Muscle layer of colon (tissue), 2 donors: ENCODE measurements at regions not wholly inside any gene's neighbourhood (a gene's known extent, or its start where the extent isn't known, plus 50 kb on each side); places are given as distances from the start of the nearest gene placed in this dataset.

Experiments used
- H3K27ac ChIP-seq: one replicate; pipeline ENCODE4 v1.7.0; 2013; ENCODE audit warnings: low read depth, mild to moderate bottlenecking, low read length, moderate library complexity
- H3K27me3 ChIP-seq, 2 donors: one replicate each; pipeline ENCODE4 v1.7.0; 2013; ENCODE audit warnings: low read length in 2 of 2, mild to moderate bottlenecking in 2 of 2; ENCODE audit not compliant: insufficient read depth in 2 of 2, control insufficient read depth in 1 of 2
- H3K36me3 ChIP-seq: one replicate; pipeline ENCODE4 v1.7.0; 2013; ENCODE audit warnings: mild to moderate bottlenecking, low read length; ENCODE audit not compliant: insufficient read depth
- H3K4me1 ChIP-seq: one replicate; pipeline ENCODE4 v1.7.0; 2013; ENCODE audit warnings: mild to moderate bottlenecking, low read length; ENCODE audit not compliant: insufficient read depth
- H3K4me3 ChIP-seq, 2 donors: one replicate each; pipeline ENCODE4 v1.7.0; 2013; ENCODE audit warnings: low read length in 2 of 2, low read depth in 1 of 2, mild to moderate bottlenecking in 1 of 2, moderate library complexity in 1 of 2
- H3K9ac ChIP-seq: one replicate; pipeline ENCODE4 v1.7.0; 2013; ENCODE audit warnings: low read length
- H3K9me3 ChIP-seq: one replicate; pipeline ENCODE4 v1.7.0; 2013; ENCODE audit warnings: mild to moderate bottlenecking, low read length
- donor health status: abdominal sarcoma.
- donor health status: Adenocarcinoma of cecum.

GRCh38 chr12:92987362-92987761 lies 58.3 kb upstream of the EEA1 start:
- no peak overlapping the region for H3K4me3 ChIP-seq
- no peak overlapping the region for H3K9ac ChIP-seq
- H3K4me1 ChIP-seq: peaks cover 6% of the 10 kb centered on the region
- no peaks in the 10 kb centered on the region for H3K27me3 ChIP-seq
- H3K9me3 ChIP-seq: no peaks in the 10 kb centered on the region
- H3K27ac ChIP-seq: no peak overlapping the region
- H3K36me3 ChIP-seq: no peaks in the 10 kb centered on the region

DNA sequence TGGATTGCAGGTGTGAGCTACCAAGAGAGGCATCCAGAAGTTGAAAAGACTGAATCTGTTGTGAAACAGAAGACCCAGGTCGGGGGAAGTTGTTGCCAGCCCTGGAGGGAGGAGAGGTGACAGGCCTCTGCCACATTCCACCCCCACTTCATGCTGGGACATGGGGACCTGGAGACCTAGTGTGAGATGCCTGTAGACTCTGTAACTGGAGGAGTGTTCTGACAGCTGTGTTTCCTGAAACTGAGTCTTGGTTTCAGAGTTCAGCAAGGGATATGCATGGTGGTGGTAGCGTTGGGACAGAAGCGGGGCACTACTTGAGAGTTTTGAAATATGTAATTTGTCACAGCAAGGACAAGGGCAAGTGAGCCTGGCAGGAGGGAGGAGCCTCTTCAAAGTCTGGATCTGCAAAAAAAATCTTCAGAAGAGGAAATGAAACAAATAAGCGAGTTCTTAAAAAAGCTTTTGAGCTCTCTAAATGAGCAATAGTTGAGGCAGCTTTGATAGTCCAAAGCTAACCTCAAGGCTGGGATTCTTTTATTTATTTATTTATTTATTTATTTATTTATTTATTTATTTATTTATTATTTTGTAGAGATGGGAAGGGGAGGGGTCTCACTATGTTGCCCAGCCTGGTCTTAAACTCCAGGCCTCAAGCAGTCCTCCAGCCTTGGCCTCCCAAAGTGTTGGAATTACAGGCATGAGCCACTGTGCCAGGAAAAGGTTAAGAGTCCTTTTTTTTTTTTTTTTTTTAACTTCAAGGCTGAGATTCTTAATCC lies 58.9 kb upstream of the EEA1 start:
- Histone ChIP-seq H3K9me3 (no peaks in the 10 kb centered on the region), H3K9ac (no peak overlapping the region), H3K27me3 (no peaks in the 10 kb centered on the region), H3K36me3 (no peaks in the 10 kb centered on the region), H3K4me1 (peaks cover 6% of the 10 kb centered on the region), H3K27ac (no peak overlapping the region), H3K4me3 (no peak overlapping the region)

- H3K9me3 ChIP-seq: no peaks in the 10 kb centered on the region
- no peak overlapping the region for H3K9ac ChIP-seq
- H3K4me3 ChIP-seq: no peak overlapping the region
- H3K36me3 ChIP-seq: no peaks in the 10 kb centered on the region
- H3K27ac ChIP-seq: no peak overlapping the region
- peaks cover 6% of the 10 kb centered on the region for H3K4me1 ChIP-seq
- no peaks in the 10 kb centered on the region for H3K27me3 ChIP-seq
Measured at GRCh38 chr12:92988622-92989130, 59.6 kb upstream of the EEA1 start.

DNA sequence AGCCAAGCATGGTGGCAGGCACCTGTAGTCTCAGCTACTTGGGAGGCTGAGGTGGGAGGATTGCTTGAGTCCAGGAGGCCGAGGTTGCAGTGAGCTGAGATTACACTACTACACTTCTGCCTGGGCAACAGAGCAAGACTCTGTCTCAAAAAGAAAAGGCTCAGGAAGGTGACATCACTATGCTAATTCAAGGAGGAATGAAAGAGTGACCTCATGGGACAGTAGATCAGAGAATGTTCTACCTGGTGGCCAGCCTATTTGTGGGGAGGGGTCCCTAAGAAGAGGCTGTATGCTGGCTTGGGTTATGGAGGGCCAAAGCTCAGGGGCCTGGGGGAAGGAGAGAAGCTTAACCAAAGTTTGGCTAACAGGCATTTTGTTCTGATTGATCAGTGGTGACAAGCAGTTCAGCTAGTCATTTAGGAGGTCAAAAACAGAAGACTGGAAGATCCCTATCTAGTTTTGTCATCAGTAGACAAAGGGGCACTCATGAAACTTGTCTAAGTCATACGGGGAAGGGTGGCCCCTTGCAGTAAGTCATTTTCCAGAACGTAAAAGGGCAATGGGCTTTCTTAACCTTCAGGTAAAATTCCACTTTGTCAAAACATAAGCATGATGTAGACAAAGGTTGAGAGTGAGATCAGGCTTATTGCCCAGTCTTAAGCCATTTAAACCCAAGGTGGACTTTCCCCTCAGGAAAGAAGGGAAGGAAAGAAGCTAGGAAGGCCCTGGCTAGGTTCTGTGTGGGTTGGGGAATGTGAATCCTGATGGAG lies 60.8 kb upstream of the EEA1 start:
- no peaks in the 10 kb centered on the region for H3K27me3 ChIP-seq
- no peak overlapping the region for H3K9ac ChIP-seq
- H3K4me3 ChIP-seq: no peak overlapping the region
- no peaks in the 10 kb centered on the region for H3K9me3 ChIP-seq
- no peak overlapping the region for H3K27ac ChIP-seq
- no peaks in the 10 kb centered on the region for H3K36me3 ChIP-seq
- peaks cover 6% of the 10 kb centered on the region for H3K4me1 ChIP-seq

GRCh38 chr12:92991134-92991533 lies 62.0 kb upstream of the EEA1 start:
- no peaks in the 10 kb centered on the region for H3K27me3 ChIP-seq
- H3K27ac ChIP-seq: no peak overlapping the region
- peaks cover 6% of the 10 kb centered on the region for H3K4me1 ChIP-seq
- H3K4me3 ChIP-seq: no peak overlapping the region
- no peak overlapping the region for H3K9ac ChIP-seq
- H3K36me3 ChIP-seq: no peaks in the 10 kb centered on the region
- no peaks in the 10 kb centered on the region for H3K9me3 ChIP-seq

DNA sequence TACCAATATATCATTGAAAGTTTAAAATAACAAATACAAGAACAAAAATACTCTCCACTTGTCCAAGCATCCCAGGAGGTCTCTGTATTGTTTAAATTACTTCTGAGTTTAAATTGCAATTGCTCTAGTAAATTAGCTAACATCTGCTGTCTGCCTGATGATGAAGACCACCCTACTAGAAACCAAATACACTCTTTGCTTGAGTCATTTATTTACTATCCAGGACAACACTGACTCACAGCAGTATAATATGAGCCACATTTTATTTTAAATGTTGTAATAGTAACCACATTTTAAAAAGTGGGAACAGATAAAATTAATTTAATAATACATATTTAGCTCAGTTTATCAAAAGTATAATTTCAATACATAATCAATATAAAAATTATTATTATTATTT lies 62.9 kb upstream of the EEA1 start:
- no peaks in the 10 kb centered on the region for H3K27me3 ChIP-seq
- H3K9me3 ChIP-seq: no peaks in the 10 kb centered on the region
- H3K27ac ChIP-seq: no peak overlapping the region
- no peak overlapping the region for H3K4me3 ChIP-seq
- no peak overlapping the region for H3K9ac ChIP-seq
- H3K4me1 ChIP-seq: peaks cover 6% of the 10 kb centered on the region
- no peaks in the 10 kb centered on the region for H3K36me3 ChIP-seq

DNA sequence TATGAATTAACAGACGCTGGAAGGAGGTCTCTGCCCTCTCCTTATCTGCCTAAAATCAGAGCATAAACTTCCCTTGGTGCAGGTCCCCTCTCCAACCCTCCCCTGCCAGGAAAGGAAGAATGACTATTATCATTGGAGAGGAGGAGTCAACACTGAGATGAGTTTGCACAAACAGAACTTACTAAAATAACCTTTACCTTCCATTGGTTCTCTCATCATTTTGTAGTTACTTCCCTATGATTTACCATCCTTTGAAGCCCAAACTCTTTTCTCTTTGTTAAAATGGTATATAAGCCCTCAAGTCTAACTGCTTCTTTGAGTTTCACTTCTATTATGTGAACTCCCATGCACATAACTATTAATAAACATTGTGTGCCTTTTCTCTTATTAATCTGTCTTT lies 64.2 kb upstream of the EEA1 start:
- Histone ChIP-seq H3K27ac (no peak overlapping the region), H3K4me3 (no peak overlapping the region), H3K27me3 (no peaks in the 10 kb centered on the region), H3K4me1 (no peaks in the 10 kb centered on the region), H3K36me3 (no peaks in the 10 kb centered on the region), H3K9ac (no peak overlapping the region), H3K9me3 (no peaks in the 10 kb centered on the region)

DNA sequence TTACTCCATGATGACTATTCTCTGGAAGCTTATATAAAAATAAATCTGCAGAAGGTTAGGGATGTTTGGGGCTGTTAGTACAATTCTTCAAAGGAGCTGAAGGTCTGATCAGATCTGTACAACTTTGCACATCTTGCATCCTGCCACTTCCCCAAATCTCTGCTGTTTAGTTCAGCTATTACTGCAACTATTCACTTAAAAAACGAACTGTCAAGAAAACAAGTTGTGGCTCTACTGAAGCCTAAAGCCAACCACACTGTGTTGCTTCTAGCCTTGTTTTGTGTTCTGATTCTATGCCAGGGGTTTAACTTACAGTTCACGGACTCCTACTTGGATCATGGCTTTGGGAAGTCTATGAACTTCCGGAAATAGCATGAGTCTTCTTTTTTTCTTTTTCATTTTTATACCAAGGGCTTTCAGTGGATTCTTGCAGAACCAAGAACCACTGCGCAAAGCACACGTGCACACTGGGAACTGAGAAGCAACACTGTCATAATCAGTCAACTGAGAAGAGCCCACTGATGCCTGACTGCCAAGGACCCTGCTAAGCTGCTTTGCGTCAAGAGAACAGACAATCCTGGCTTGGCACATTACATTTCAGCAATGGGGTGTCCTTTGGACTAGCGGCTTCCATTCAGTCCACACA lies 66.3 kb upstream of the EEA1 start:
- H3K4me3 ChIP-seq: no peak overlapping the region
- no peaks in the 10 kb centered on the region for H3K9me3 ChIP-seq
- H3K27ac ChIP-seq: no peak overlapping the region
- H3K4me1 ChIP-seq: no peaks in the 10 kb centered on the region
- H3K9ac ChIP-seq: no peak overlapping the region
- H3K27me3 ChIP-seq: no peaks in the 10 kb centered on the region
- H3K36me3 ChIP-seq: no peaks in the 10 kb centered on the region

DNA sequence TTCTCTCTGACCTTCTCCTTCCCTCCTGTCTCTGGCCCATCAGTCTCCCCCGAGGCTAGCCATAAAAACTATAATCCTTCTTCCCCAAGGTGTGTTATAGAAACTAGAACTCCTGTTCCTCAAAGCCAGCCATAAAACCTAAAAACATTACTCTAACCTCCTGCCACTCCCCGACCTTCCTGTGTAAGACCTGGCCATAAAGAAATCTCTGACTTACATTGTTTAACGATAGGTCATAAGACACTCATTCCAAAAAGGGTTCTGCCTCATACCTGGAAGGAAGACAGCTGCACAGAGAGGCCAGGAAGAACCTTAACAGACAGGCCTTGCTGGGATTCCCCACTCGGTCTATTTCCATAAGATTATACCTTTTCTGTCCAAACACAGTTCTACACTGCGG lies 70.9 kb upstream of the EEA1 start:
- no peaks in the 10 kb centered on the region for H3K9me3 ChIP-seq
- H3K27ac ChIP-seq: no peak overlapping the region
- H3K27me3 ChIP-seq: no peaks in the 10 kb centered on the region
- no peaks in the 10 kb centered on the region for H3K36me3 ChIP-seq
- no peak overlapping the region for H3K4me3 ChIP-seq
- H3K4me1 ChIP-seq: no peaks in the 10 kb centered on the region
- no peak overlapping the region for H3K9ac ChIP-seq

DNA sequence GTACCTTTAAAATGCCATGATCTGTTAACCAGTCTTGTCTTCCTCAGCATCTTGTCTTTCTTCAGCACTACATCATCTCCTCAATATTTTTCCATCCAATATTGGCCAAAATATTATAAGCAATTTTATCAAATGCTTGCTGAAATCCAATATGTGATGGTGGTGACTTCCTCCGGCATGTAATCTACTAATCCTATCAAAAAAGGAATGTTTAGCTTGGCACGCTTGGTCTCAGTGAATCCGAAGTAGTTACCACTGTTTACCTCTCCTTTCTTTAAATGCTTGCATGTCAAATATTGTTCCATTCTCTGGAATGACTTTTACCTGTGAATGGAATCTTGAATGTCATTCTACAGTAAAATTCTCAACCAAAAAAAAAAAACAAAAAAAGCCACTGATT lies 72.3 kb upstream of the EEA1 start:
- H3K4me3 ChIP-seq: no peak overlapping the region
- H3K36me3 ChIP-seq: no peaks in the 10 kb centered on the region
- H3K9ac ChIP-seq: no peak overlapping the region
- H3K4me1 ChIP-seq: no peaks in the 10 kb centered on the region
- H3K9me3 ChIP-seq: no peaks in the 10 kb centered on the region
- no peaks in the 10 kb centered on the region for H3K27me3 ChIP-seq
- H3K27ac ChIP-seq: no peak overlapping the region

GRCh38 chr12:93002293-93003054 lies 73.4 kb upstream of the EEA1 start:
- H3K27ac ChIP-seq: no peak overlapping the region
- no peaks in the 10 kb centered on the region for H3K9me3 ChIP-seq
- no peak overlapping the region for H3K9ac ChIP-seq
- no peaks in the 10 kb centered on the region for H3K27me3 ChIP-seq
- H3K4me1 ChIP-seq: no peaks in the 10 kb centered on the region
- H3K4me3 ChIP-seq: no peak overlapping the region
- no peaks in the 10 kb centered on the region for H3K36me3 ChIP-seq
